Lower leg skin (tissue), 3 donors: ENCODE measurements at regions not wholly inside any gene's neighbourhood (a gene's known extent, or its start where the extent isn't known, plus 50 kb on each side); places are given as distances from the start of the nearest gene placed in this dataset.

Experiments used
- CTCF ChIP-seq, 3 donors: fragments of 450-650 bp; IDR thresholded peaks; one replicate each; pipeline ENCODE4 v1.5.1; 2016; ENCODE audit warnings: antibody characterized with exemption in 3 of 3, mild to moderate bottlenecking in 3 of 3, moderate library complexity in 2 of 3
- POLR2A ChIP-seq, 2 donors: fragments of 450-650 bp; IDR thresholded peaks; one replicate each; pipeline ENCODE4 v1.6.1; 2016 to 2017; ENCODE audit warnings: antibody characterized with exemption in 2 of 2, mild to moderate bottlenecking in 1 of 2, moderate library complexity in 1 of 2

- TF ChIP-seq CTCF (IDR thresholded peaks at IDR 0.05), result no peak
- TF ChIP-seq POLR2A (IDR thresholded peaks at IDR 0.05), result no peak
These were observed 497.2 kb upstream of the FAM241A start for GRCh38 chr4:111648056-111648455.
